OCI-LY1 (cell line): ENCODE measurements at regions not wholly inside any gene's neighbourhood (a gene's known extent, or its start where the extent isn't known, plus 50 kb on each side); places are given as distances from the start of the nearest gene placed in this dataset.

Source experiments
- H2AFZ ChIP-seq: fragments of 200-600 bp; sonication (generic), shearing (Covaris generic); 2 replicates; pipeline ENCODE4 v1.6.0; 2014; ENCODE audit warnings: antibody characterized with exemption, mild to moderate bottlenecking, low read length
- H3F3A ChIP-seq: fragments of 200-600 bp; sonication (generic), shearing (Covaris generic); 2 replicates; pipeline ENCODE4 v1.6.0; 2014; ENCODE audit warnings: mild to moderate bottlenecking, antibody characterized with exemption, low read length, moderate library complexity; ENCODE audit not compliant: insufficient read depth
- H3K27ac ChIP-seq: fragments of 200-600 bp; sonication (generic); 2 replicates; pipeline ENCODE4 v1.5.1; 2014; ENCODE audit warnings: low read length, mixed run types, mild to moderate bottlenecking, low read depth; ENCODE audit not compliant: poor library complexity, severe bottlenecking
- H3K27me3 ChIP-seq: fragments of 200-600 bp; sonication (generic); 2 replicates; pipeline ENCODE4 v1.6.0; 2014; ENCODE audit warnings: antibody characterized with exemption, mild to moderate bottlenecking, low read length, moderate library complexity; ENCODE audit not compliant: insufficient read depth
- H3K36me3 ChIP-seq: fragments of 200-600 bp; sonication (generic); 2 replicates; pipeline ENCODE4 v1.6.1; 2014; ENCODE audit warnings: mild to moderate bottlenecking, antibody characterized with exemption, low read length, moderate library complexity, mixed read lengths; ENCODE audit not compliant: insufficient read depth
- H3K4me1 ChIP-seq: fragments of 200-600 bp; sonication (generic); 2 replicates; pipeline ENCODE4 v1.5.1; 2014; ENCODE audit warnings: mild to moderate bottlenecking, low read length, moderate library complexity; ENCODE audit not compliant: insufficient read depth, severe bottlenecking
- H3K4me2 ChIP-seq: fragments of 200-600 bp; sonication (generic), shearing (Covaris generic); 2 replicates; pipeline ENCODE4 v1.6.1; 2014; ENCODE audit warnings: low read length
- H3K4me3 ChIP-seq: fragments of 200-600 bp; sonication (generic); 2 replicates; pipeline ENCODE4 v1.5.1; 2014; ENCODE audit warnings: low read length, low read depth, mild to moderate bottlenecking, mixed read lengths; ENCODE audit not compliant: poor library complexity, severe bottlenecking
- H3K79me2 ChIP-seq: fragments of 200-600 bp; shearing (Covaris generic); 2 replicates; pipeline ENCODE4 v1.6.1; 2016; ENCODE audit warnings: mixed run types, low read length, mixed read lengths; ENCODE audit not compliant: insufficient read depth
- H3K9ac ChIP-seq: fragments of 200-600 bp; sonication (generic), shearing (Covaris generic); 2 replicates; pipeline ENCODE4 v1.6.1; 2014; ENCODE audit warnings: mild to moderate bottlenecking, low read length, mixed read lengths
- H3K9me2 ChIP-seq: fragments of 200-600 bp; sonication (generic), shearing (Covaris generic); 2 replicates; pipeline ENCODE4 v1.6.1; 2014; ENCODE audit warnings: low read depth, mild to moderate bottlenecking, low read length, mixed read lengths
- H3K9me3 ChIP-seq: fragments of 200-600 bp; shearing (Covaris generic); 2 replicates; pipeline ENCODE4 v1.6.1; 2014; ENCODE audit warnings: low read length, mixed read lengths
- H4K20me1 ChIP-seq: fragments of 200-600 bp; sonication (generic), shearing (Covaris generic); 2 replicates; pipeline ENCODE4 v1.6.0; 2016; ENCODE audit warnings: mild to moderate bottlenecking, low read length; ENCODE audit not compliant: insufficient read depth
- EZH2 ChIP-seq: fragments of 200-600 bp; sonication (generic), shearing (Covaris generic); IDR thresholded peaks from 2 replicates; pipeline ENCODE4 v1.8.0; 2017; ENCODE audit warnings: borderline replicate concordance, mixed run types, mild to moderate bottlenecking, antibody characterized with exemption, low read length, moderate library complexity, mixed read lengths
- TF ChIP-seq, protein P1 (sequence below): fragments of 200-600 bp; sonication (generic), shearing (Covaris generic); IDR thresholded peaks from 2 replicates; pipeline ENCODE4 v1.5.1; 2017; ENCODE audit warnings: mild to moderate bottlenecking, antibody characterized with exemption, low read length, moderate library complexity, mixed read lengths

DNA sequence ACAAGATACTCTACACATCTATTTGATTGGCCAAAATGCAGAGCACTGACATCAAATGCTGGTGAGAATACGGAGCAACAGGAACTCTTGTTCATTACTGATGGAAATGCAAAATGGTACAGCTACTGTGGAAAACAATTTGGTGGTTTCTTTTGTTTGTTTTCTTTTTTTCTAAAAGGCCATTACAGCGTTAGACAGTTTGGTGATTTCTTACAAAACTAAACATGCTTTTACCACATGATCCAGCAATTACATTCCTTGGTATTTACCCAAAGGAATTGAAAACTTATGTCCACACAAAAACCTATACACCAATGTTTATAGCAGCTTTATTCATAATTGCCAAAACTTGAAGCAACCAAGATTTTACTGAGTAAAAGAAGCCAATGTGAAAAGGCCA, 66.4 kb upstream of the FBXO28 start:
- Histone ChIP-seq H3K9me2 (no peaks in the 10 kb centered on the region), H4K20me1 (no peaks in the 10 kb centered on the region), H3K79me2 (no peaks in the 10 kb centered on the region), H3K4me3 (no peak overlapping the region), H3K36me3 (no peaks in the 10 kb centered on the region), H3K4me2 (no peak overlapping the region), H3K27me3 (no peaks in the 10 kb centered on the region), H2AFZ (no peak overlapping the region), H3K4me1 (no peaks in the 10 kb centered on the region), H3F3A (no peaks in the 10 kb centered on the region), H3K9ac (no peak overlapping the region), H3K9me3 (no peaks in the 10 kb centered on the region), H3K27ac (no peak overlapping the region)
- TF ChIP-seq, protein P1, sequence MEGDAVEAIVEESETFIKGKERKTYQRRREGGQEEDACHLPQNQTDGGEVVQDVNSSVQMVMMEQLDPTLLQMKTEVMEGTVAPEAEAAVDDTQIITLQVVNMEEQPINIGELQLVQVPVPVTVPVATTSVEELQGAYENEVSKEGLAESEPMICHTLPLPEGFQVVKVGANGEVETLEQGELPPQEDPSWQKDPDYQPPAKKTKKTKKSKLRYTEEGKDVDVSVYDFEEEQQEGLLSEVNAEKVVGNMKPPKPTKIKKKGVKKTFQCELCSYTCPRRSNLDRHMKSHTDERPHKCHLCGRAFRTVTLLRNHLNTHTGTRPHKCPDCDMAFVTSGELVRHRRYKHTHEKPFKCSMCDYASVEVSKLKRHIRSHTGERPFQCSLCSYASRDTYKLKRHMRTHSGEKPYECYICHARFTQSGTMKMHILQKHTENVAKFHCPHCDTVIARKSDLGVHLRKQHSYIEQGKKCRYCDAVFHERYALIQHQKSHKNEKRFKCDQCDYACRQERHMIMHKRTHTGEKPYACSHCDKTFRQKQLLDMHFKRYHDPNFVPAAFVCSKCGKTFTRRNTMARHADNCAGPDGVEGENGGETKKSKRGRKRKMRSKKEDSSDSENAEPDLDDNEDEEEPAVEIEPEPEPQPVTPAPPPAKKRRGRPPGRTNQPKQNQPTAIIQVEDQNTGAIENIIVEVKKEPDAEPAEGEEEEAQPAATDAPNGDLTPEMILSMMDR = no peak
- TF ChIP-seq EZH2 = no peak

DNA sequence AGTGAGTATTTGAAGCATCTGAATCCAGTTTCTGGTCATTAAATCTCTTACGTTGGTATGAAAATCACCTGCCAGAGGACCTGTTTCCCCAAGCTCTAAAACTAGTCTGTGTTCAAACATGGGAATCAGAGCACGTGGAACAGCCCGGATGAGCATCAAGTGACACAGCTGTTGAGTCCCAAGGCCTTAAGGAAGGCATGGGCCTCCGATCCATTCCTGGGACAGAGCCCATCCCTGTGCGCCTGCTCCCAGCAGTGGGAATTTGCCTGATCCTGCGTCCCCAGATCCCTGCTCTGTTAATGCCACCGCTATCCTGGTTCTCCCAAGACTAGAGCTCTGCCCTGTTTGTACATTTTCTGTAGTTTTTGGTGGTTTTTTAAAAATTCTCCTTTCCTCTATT, 68.4 kb upstream of the FBXO28 start:
- Histone ChIP-seq H3K9me3 (no peaks in the 10 kb centered on the region), H3F3A (no peaks in the 10 kb centered on the region), H3K79me2 (no peaks in the 10 kb centered on the region), H3K4me2 (no peak overlapping the region), H2AFZ (no peak overlapping the region), H3K27ac (no peak overlapping the region), H3K4me1 (no peaks in the 10 kb centered on the region), H4K20me1 (no peaks in the 10 kb centered on the region), H3K4me3 (no peak overlapping the region), H3K27me3 (no peaks in the 10 kb centered on the region), H3K9me2 (no peaks in the 10 kb centered on the region), H3K36me3 (no peaks in the 10 kb centered on the region), H3K9ac (no peak overlapping the region)
- TF ChIP-seq EZH2 = no peak
- TF ChIP-seq, protein P1 = no peak

DNA sequence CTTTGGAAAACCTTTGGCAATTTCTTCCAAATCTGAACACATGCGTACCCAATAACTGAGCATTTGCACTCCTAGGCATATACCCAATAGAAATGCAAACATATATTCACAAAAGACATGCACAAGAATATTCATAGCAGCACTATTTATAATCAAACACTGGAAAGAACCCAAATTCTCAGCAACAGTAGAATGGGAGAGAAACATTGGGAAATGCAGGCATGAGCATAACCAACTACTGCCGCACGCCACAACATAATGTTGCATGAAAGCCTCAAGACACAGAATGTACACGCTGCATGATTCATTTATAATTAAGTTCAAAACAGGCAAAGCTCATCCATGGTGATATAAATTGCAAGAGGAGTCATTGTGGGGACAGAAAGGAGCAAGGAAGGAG, 69.5 kb upstream of the FBXO28 start:
- Histone ChIP-seq H3K79me2 (no peaks in the 10 kb centered on the region), H3K36me3 (no peaks in the 10 kb centered on the region), H3K9ac (no peak overlapping the region), H2AFZ (no peak overlapping the region), H3K27me3 (no peaks in the 10 kb centered on the region), H3K4me3 (no peak overlapping the region), H3K9me2 (no peaks in the 10 kb centered on the region), H3K9me3 (no peaks in the 10 kb centered on the region), H3K4me2 (no peak overlapping the region), H3K27ac (no peak overlapping the region), H4K20me1 (no peaks in the 10 kb centered on the region), H3K4me1 (no peaks in the 10 kb centered on the region), H3F3A (no peaks in the 10 kb centered on the region)
- TF ChIP-seq EZH2 = no peak
- TF ChIP-seq, protein P1 = no peak
